BE2C (cell line): ENCODE measurements at regions not wholly inside any gene's neighbourhood (a gene's known extent, or its start where the extent isn't known, plus 50 kb on each side); places are given as distances from the start of the nearest gene placed in this dataset.

Source experiments
- DNase-seq: peaks from one replicate; pipeline ENCODE4 v3.0.0-alpha.2; 2020
- H3K27me3 ChIP-seq: fragments of 250-450 bp; sonication (Bioruptor Pico); 2 replicates; pipeline ENCODE4 v1.5.1; 2020; ENCODE audit warnings: mild to moderate bottlenecking
- H3K36me3 ChIP-seq: fragments of 250-450 bp; sonication (Bioruptor Pico); 2 replicates; pipeline ENCODE4 v1.5.1; 2020; ENCODE audit warnings: mild to moderate bottlenecking
- H3K4me1 ChIP-seq: fragments of 250-450 bp; sonication (Bioruptor Pico); 2 replicates; pipeline ENCODE4 v1.5.1; 2020
- H3K4me3 ChIP-seq: 2 replicates; pipeline ENCODE4 v1.5.1; 2011; ENCODE audit warnings: low read depth, low read length
- H3K9me3 ChIP-seq: fragments of 250-450 bp; sonication (Bioruptor Pico); 2 replicates; pipeline ENCODE4 v1.5.1; 2020
- CTCF ChIP-seq: IDR thresholded peaks from 2 replicates; pipeline ENCODE4 v1.5.1; 2012; ENCODE audit warnings: mild to moderate bottlenecking, low read depth, low read length

- no peak for TF ChIP-seq CTCF
- no peak overlapping the region for H3K4me3 ChIP-seq
- no peaks in the 10 kb centered on the region for H3K27me3 ChIP-seq
- no peak for DNase-seq
- no peaks in the 10 kb centered on the region for H3K36me3 ChIP-seq
- H3K9me3 ChIP-seq: no peaks in the 10 kb centered on the region
- H3K4me1 ChIP-seq: no peaks in the 10 kb centered on the region
These were observed 820.9 kb downstream of the SLC6A15 start for GRCh38 chr12:84091651-84092050.

- no peaks in the 10 kb centered on the region for H3K9me3 ChIP-seq
- H3K4me1 ChIP-seq: no peaks in the 10 kb centered on the region
- H3K36me3 ChIP-seq: no peaks in the 10 kb centered on the region
- no peak for TF ChIP-seq CTCF
- no peak overlapping the region for H3K4me3 ChIP-seq
- no peaks in the 10 kb centered on the region for H3K27me3 ChIP-seq
- no peak for DNase-seq
These were observed 823.2 kb downstream of the SLC6A15 start for GRCh38 chr12:84089356-84089755.

GRCh38 chr12:84085046-84085445 is 827.6 kb downstream of the SLC6A15 start:
- H3K9me3 ChIP-seq: no peaks in the 10 kb centered on the region
- H3K36me3 ChIP-seq: no peaks in the 10 kb centered on the region
- H3K27me3 ChIP-seq: no peaks in the 10 kb centered on the region
- DNase-seq: no peak
- H3K4me3 ChIP-seq: no peak overlapping the region
- no peak for TF ChIP-seq CTCF
- peaks cover 3% of the 10 kb centered on the region; the same call in 1 of the 2 replicates for H3K4me1 ChIP-seq

GRCh38 chr12:84079626-84080025 is 833.0 kb downstream of the SLC6A15 start:
- Histone ChIP-seq H3K4me3 (no peak overlapping the region), H3K4me1 (peaks cover 16% of the 10 kb centered on the region), H3K36me3 (no peaks in the 10 kb centered on the region), H3K9me3 (no peaks in the 10 kb centered on the region), H3K27me3 (no peaks in the 10 kb centered on the region)
- no peak for TF ChIP-seq CTCF
- no peak for DNase-seq

GRCh38 chr12:84077679-84078078 is 834.9 kb downstream of the SLC6A15 start:
- Histone ChIP-seq H3K4me1 (peaks cover 16% of the 10 kb centered on the region), H3K4me3 (no peak overlapping the region), H3K9me3 (no peaks in the 10 kb centered on the region), H3K36me3 (no peaks in the 10 kb centered on the region), H3K27me3 (no peaks in the 10 kb centered on the region)
- no peak for DNase-seq
- TF ChIP-seq CTCF: no peak

- no peak for DNase-seq
- Histone ChIP-seq H3K36me3 (no peaks in the 10 kb centered on the region), H3K4me1 (peaks cover 13% of the 10 kb centered on the region), H3K9me3 (no peaks in the 10 kb centered on the region), H3K4me3 (no peak overlapping the region), H3K27me3 (no peaks in the 10 kb centered on the region)
- TF ChIP-seq CTCF: no peak
These were observed 836.6 kb downstream of the SLC6A15 start for GRCh38 chr12:84075991-84076390.
